CD4-positive, alpha-beta T cell treated with Interleukin-2 at 100 ng/mL for 4 hours (primary cell): ENCODE measurements at regions not wholly inside any gene's neighbourhood (a gene's known extent, or its start where the extent isn't known, plus 50 kb on each side); places are given as distances from the start of the nearest gene placed in this dataset.
A peak's percentile ranks its signal among the peaks of the same experiment; 100 is the strongest.
"Not testable (repeated sequence)": the region's sequence is repeated elsewhere in the genome, so short reads cannot be mapped to it uniquely, and the experiment has no call there.

ENCODE experiments used
- DNase-seq: peaks from one replicate; pipeline ENCODE4 v3.0.0-alpha.2; 2020; ENCODE audit warnings: low spot score

- no peak for DNase-seq
Observed at GRCh38 chr3:74273555-74274402, 340.7 kb downstream of the CNTN3 start.

DNA sequence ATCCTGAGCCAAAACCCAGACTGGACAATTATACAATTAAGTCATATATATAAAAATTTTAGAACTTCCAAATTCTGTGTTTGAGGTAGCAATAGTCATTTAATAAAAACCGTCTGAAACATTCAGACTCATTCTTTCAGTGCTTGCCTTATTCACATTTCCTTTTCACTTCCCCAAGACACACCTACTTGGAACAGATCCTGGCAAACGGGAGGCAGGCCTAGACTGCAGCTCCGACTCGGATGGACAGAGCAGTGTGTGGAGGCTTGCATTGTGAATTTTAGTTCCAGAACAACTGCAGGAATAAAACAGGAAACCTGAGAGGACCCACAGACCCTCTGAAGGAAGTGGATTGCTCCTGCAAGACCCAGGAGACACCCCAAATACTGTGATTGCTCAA is 341.4 kb downstream of the CNTN3 start:
- DNase-seq = no peak

DNA sequence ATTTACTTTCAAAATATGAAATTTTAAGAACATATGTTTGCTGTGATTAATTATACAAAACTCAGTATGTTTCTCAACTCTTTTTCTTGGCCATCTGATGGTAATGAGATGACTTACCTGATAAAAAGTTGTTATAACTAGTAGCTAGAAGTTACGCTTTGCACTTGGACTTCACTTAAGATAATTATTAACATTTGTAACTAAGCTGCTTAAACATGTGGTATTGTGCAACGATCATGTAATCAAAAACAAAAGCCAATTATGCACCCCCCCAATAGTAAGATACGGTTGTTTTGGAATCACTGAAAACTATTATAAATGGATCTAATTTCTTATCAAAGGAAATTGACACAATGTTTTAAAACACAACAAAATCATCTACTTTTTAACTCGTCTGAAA is 342.9 kb downstream of the CNTN3 start:
- no peak for DNase-seq

DNA sequence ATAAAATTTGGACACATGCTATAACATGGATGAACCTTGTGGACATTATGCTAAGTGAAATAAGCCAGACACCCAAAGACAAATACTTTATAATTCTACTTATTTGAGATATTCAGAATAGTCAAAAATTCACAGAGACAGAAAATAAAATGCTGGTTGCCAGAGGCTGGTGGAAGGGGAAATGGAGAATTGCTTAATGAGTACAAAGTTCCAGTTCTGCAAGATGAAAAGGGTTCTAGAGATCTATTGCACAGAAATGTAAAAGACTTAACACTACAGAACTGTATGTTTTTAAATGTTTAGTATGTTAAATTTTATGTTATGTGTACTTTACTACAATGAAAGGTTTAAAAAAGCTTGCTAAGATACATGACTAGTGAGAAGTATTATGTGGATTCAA is 344.8 kb downstream of the CNTN3 start:
- DNase-seq = no peak

- no peak for DNase-seq
Observed at GRCh38 chr3:74268753-74269152, 345.7 kb downstream of the CNTN3 start.

DNA sequence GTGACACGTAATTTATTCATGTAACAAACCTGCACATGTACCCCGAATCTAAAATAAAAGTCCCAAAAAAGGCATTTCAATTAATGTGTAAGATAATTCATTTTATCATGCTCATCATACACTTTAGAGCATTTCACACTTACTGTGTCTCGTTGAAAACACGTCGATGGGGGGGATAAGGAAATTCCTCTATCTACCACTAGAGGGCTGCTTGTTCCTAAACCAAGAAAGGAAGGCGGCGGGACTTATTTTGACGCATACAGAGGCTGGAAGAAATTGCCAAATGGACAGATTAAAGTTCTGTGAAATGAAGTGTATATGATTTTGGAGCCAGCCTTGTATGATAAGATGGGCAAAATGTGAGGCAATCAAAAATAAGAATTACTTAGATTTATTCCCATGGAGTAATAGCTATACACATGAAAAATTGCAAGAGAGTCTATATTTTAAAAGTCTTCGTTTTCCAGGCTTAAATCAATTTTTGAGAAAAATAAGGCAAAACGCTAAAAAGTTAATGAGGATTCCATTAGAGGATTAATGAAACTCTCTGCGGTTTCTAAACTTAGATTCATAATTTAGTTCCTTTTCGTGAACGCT is 346.8 kb downstream of the CNTN3 start:
- DNase-seq = peak; percentile 2

- no peak for DNase-seq
Observed at GRCh38 chr3:74267131-74267530, 347.3 kb downstream of the CNTN3 start.

DNA sequence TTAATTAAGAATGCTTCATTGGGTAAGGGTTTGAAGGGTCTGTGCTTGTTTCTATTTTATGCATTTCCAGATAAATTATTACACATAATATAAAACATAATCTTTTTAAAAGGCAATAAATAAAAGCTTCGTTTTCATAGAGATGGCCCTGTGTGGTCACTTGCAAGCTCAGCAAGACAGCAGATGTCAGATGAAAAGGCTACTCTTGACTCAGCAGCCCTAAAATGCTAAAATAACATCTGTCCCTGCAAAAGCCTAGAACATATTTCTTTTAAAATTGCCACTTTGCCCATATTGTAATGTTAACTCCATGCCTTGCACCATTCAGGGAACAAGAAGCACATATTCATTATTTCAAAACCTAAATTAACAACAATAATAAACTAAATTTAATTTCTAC is 349.4 kb downstream of the CNTN3 start:
- no peak for DNase-seq

GRCh38 chr3:74263031-74263430 is 351.4 kb downstream of the CNTN3 start:
- DNase-seq = no peak

GRCh38 chr3:74233091-74233490 is 381.4 kb downstream of the CNTN3 start:
- DNase-seq = no peak

DNA sequence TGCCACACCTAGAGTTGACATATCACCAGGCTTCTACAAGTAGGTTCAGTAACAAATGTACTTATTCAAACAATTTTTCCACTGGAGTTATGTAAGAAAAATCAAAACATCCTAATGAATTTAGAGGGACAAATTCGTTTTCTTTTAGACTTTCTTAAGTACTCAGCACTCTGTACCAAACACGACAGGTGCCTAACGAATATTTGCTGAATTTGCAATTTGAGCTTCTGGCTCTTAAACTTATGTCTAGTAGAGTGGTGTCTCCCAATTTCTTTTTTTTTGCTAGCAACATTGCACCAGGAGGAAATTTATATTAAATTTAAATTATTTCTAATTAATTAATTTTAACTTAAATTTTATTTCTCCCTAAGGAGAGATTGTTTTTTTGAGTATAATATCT is 397.0 kb downstream of the CNTN3 start:
- no peak for DNase-seq

- DNase-seq = no peak
Observed at GRCh38 chr3:74214286-74214685, 400.2 kb downstream of the CNTN3 start.

- DNase-seq = no peak
Observed at GRCh38 chr3:74210739-74211138, 403.7 kb downstream of the CNTN3 start.

DNA sequence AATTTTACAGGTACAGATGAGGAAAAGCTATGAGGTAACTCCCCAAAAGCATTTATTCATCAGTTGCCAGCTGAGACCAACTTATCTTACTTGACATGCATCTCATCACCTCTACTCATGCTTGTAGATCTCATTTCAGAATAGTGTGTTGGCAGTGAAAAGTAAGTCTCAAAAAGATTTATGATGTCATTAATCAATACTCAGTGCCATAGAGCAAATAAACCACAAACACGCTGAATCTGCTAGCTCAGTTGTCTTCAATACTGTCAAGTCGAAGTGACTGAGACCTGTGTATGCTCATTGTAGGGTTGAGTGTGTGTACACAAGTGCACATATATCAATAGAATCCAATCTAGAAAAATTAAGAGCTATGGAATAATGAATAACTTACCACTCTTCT is 413.5 kb downstream of the CNTN3 start:
- no peak for DNase-seq

GRCh38 chr3:74178664-74179063 is 435.8 kb downstream of the CNTN3 start:
- not testable (repeated sequence) for DNase-seq

DNA sequence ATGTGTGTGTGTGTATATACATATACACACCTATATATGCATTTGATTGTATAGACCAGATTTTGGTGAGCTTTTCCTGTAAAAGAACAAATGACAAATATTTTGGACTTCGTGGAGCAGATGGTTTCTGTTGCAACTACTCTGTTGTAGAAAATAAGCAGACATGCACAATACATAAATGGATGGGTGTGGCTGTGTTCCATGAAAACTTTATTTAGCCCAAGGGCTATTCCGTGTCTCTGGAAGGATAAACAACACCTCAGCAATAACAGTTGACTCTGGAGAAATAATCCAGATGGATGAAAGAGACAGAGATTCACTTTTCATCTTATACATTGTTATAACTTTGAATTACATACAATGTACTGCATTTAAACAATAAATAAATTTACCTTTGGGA is 441.4 kb downstream of the CNTN3 start:
- DNase-seq = no peak

GRCh38 chr3:74167926-74168325 is 446.5 kb downstream of the CNTN3 start:
- DNase-seq = no peak

- DNase-seq = no peak
Observed at GRCh38 chr3:74165211-74165610, 449.2 kb downstream of the CNTN3 start.

DNA sequence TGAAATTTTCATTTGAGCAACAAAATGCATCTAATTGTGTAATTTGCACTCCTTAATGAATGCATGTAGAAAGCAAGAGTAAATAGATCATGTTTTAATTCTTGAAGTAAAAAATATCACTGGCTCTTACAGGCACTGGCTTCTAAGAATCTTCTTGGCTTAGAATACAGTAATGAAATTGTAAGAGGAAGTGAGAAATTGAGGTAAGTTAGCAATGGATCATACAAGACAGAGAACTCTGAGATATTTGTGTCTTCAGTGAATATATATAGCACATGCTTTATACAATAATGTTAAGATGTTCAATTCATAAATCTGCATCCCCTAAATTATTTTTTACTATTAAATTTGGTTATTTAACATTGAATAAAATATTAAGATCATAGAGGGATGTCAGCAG is 465.0 kb downstream of the CNTN3 start:
- DNase-seq = no peak

- DNase-seq = no peak
Observed at GRCh38 chr3:74145277-74145676, 469.2 kb downstream of the CNTN3 start.

GRCh38 chr3:74139648-74140047 is 474.8 kb downstream of the CNTN3 start:
- no peak for DNase-seq

DNA sequence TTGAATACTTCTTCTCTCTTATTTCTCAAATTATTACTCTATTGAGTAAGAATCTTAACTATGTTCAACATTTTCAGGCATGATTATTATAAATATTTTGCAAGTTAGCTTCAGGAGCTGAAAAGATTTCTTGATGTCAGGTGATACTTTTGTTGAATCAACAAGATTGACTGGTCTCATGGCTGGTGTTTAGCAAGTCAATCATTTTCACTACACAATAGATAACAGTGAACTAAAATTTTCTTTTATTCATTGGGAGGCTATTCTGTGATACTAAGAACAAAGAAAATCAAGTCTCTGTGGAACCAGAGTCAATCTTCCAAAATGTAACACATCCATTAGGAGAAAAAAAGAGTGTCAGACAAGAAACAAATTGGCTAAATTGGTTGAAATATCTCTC is 476.7 kb downstream of the CNTN3 start:
- DNase-seq = no peak

DNA sequence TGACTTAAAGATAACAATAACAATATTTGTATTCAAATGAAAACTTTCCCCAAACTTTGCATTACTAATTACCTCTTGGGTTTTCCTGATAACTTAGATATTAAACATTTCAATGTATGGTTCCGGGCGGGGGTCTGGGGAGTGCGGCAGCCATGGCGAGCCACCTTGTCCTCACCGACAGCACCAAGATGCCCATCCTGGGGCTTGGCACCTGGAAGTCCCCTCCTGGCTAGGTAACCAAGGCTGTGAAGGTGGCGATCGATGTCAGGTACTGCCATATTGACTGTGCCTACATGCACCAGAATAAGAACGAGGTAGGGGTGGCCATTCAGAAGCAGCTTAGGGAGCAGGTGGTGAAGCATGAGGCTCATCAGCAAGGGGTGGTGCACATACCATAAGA is 478.7 kb downstream of the CNTN3 start:
- no peak for DNase-seq

DNA sequence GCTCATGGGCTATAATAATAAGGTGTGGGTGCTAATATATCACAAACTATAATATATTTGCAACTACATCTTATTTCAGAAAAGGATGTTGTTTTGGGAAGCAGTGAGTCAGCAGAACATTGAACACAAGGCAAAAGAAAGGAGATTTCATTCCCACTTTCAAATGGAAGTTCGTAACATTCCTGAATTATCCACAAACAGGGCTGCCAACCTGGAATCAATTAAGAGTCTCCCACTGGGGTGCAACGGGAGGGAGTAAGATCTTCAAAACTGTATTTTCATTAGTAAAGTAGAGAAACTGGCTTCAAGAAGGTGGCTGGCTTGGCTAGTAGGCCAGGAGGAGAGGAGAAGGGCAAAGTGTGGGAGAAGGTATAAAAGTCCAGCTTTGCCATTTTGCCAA is 479.6 kb downstream of the CNTN3 start:
- DNase-seq = no peak
